K562 (cell line): ENCODE measurements at regions not wholly inside any gene's neighbourhood (a gene's known extent, or its start where the extent isn't known, plus 50 kb on each side); places are given as distances from the start of the nearest gene placed in this dataset.

ENCODE experiments used
- ATAC-seq: fragments of 200-7000 bp; cut with Tn5 transposase; 3 replicates; pipeline ENCODE4 v1.9.1; 2020; ENCODE audit warnings: moderate library complexity
- BruUV-seq: library from RNA; stranded (reverse); fragments of 400-500 nt; replicated peaks from 2 replicates; lab custom pipeline; 2021; lab: Mats Ljungman, UMichigan
- CTCF ChIA-PET: fragments of 300-600 bp; formaldehyde crosslinking; extraction: SDS; loops from one replicate; lab custom pipeline; 2021; ENCODE audit warnings: low intra/inter-chr PET ratio; lab: Yijun Ruan, JAX
- POLR2A ChIA-PET: fragments of 300-600, 350-650 bp; sonication (Branson Sonifier 250); formaldehyde crosslinking; extraction: SDS; loops from one replicate; lab custom pipeline; 2021; ENCODE audit warnings: antibody characterized with exemption, inconsistent platforms; lab: Yijun Ruan, JAX
- DNase-seq, 4 experiments: peaks; one replicate each; pipeline versions ENCODE4 v3.0.0 to v3.0.0-alpha.2; 2011 to 2018; ENCODE audit warnings: low spot score in 3 of 4, mixed read lengths in 3 of 4; ENCODE audit errors: extremely low read depth in 1 of 4
- FAIRE-seq: peaks from 2 replicates; lab custom pipeline; 2011; peaks lifted over from hg19 to GRCh38; lab: Jason Lieb, UNC
- H2AFZ ChIP-seq: 2 replicates; pipeline ENCODE4 v1.6.0; 2011; ENCODE audit warnings: low read depth, low read length, control low read depth, inconsistent platforms
- H3K27ac ChIP-seq: fragments of 200-600 bp; 3 replicates; pipeline ENCODE4 v1.8.0; 2011; ENCODE audit warnings: low read depth, mild to moderate bottlenecking, control low read depth, inconsistent platforms, low read length, moderate library complexity, mixed read lengths; ENCODE audit errors: extremely low read depth
- H3K27me3 ChIP-seq, 2 experiments: fragments of 300-600 bp in 1 of 2; 2 replicates in 1 of 2; 3 replicates in 1 of 2; pipeline versions ENCODE4 v1.6.0 to v1.8.0; 2011; ENCODE audit warnings: inconsistent platforms in 2 of 2, low read length in 2 of 2, mild to moderate bottlenecking in 1 of 2, mixed read lengths in 1 of 2, moderate library complexity in 1 of 2; ENCODE audit not compliant: control insufficient read depth in 2 of 2, insufficient read depth in 2 of 2
- H3K36me3 ChIP-seq: fragments of 300-600 bp; 3 replicates; pipeline ENCODE4 v1.8.0; 2011; ENCODE audit warnings: mild to moderate bottlenecking, low read length, inconsistent platforms; ENCODE audit not compliant: control insufficient read depth, insufficient read depth
- H3K4me1 ChIP-seq, 2 experiments: fragments of 200-600 bp in 1 of 2; replicated peaks in 1 of 2; 2 replicates in 1 of 2; 3 replicates in 1 of 2; pipeline versions ENCODE4 v1.5.1 to v1.8.0; 2011; ENCODE audit warnings: inconsistent platforms in 2 of 2, low read length in 2 of 2, mild to moderate bottlenecking in 1 of 2, mixed read lengths in 1 of 2, moderate library complexity in 1 of 2; ENCODE audit not compliant: control insufficient read depth in 2 of 2, insufficient read depth in 2 of 2
- H3K4me2 ChIP-seq: 2 replicates; pipeline ENCODE4 v1.6.1; 2011; ENCODE audit warnings: low read length, control low read depth, inconsistent platforms, mixed read lengths; ENCODE audit not compliant: insufficient read depth
- H3K4me3 ChIP-seq: fragments of 200-600 bp; sonication (generic), shearing (Covaris generic); 2 replicates; pipeline ENCODE4 v1.5.1; 2016; ENCODE audit warnings: control low read depth, inconsistent platforms
- H3K79me2 ChIP-seq: fragments of 200-600 bp; 3 replicates; pipeline ENCODE4 v1.8.0; 2011; ENCODE audit warnings: low read length, inconsistent platforms; ENCODE audit not compliant: control insufficient read depth, insufficient read depth
- H3K9ac ChIP-seq, 2 experiments: 2 replicates each; pipeline versions ENCODE4 v1.6.0 to v1.6.1; 2011; ENCODE audit warnings: low read depth in 2 of 2, low read length in 2 of 2, control low read depth in 1 of 2, inconsistent platforms in 1 of 2, mild to moderate bottlenecking in 1 of 2, mixed read lengths in 1 of 2; ENCODE audit not compliant: insufficient read depth in 1 of 2
- H3K9me1 ChIP-seq: one replicate; pipeline ENCODE4 v1.6.0; 2011; ENCODE audit warnings: inconsistent platforms, mild to moderate bottlenecking, low read length, moderate library complexity; ENCODE audit not compliant: control insufficient read depth, insufficient read depth
- H3K9me3 ChIP-seq: replicated peaks from 2 replicates; pipeline ENCODE4 v1.5.1; 2011; ENCODE audit warnings: low read depth, low read length, inconsistent platforms; ENCODE audit not compliant: control insufficient read depth, insufficient read depth
- H4K20me1 ChIP-seq: replicated peaks from 2 replicates; pipeline ENCODE4 v1.6.1; 2011; ENCODE audit warnings: low read length, inconsistent platforms, mixed read lengths; ENCODE audit not compliant: control insufficient read depth, insufficient read depth
- BACH1 ChIP-seq: fragments of 200-800 bp; sonication (Bioruptor generic); IDR thresholded peaks from 2 replicates; pipeline ENCODE4 v1.6.1; 2016; ENCODE audit warnings: missing genetic modification characterization, missing compliant biosample characterization
- CBFA2T2 ChIP-seq: fragments of 450-650 bp; conservative IDR thresholded peaks from 2 replicates; pipeline ENCODE4 v1.6.1; 2017; ENCODE audit warnings: mild to moderate bottlenecking
- DMBX1 ChIP-seq: fragments of 250-450 bp; sonication (Bioruptor Pico); IDR thresholded peaks from 2 replicates; pipeline ENCODE4 v1.8.0; 2022; ENCODE audit warnings: inconsistent platforms, mild to moderate bottlenecking, moderate library complexity, borderline replicate concordance
- EHMT2 ChIP-seq: fragments of 450-650 bp; IDR thresholded peaks from 2 replicates; pipeline ENCODE4 v1.6.1; 2018; ENCODE audit warnings: antibody characterized with exemption
- EZH2 ChIP-seq: IDR thresholded peaks from 2 replicates; pipeline ENCODE4 v1.6.1; 2012; ENCODE audit warnings: low read depth, mild to moderate bottlenecking, inconsistent platforms, low read length, borderline replicate concordance
- HNRNPK ChIP-seq: fragments of 200-400 bp; formaldehyde crosslinking; IDR thresholded peaks from one replicate; pipeline ENCODE4 v1.6.1; 2018; ENCODE audit warnings: mild to moderate bottlenecking, low read depth, low read length; ENCODE audit not compliant: poor library complexity, severe bottlenecking
- KAT8 ChIP-seq: fragments of 450-650 bp; IDR thresholded peaks from 2 replicates; pipeline ENCODE4 v1.6.1; 2016; ENCODE audit warnings: low read depth, mild to moderate bottlenecking
- MED1 ChIP-seq: sonication (generic); formaldehyde crosslinking; IDR thresholded peaks from 2 replicates; pipeline ENCODE4 v1.8.1; 2023; ENCODE audit warnings: missing genetic modification reagents, borderline replicate concordance
- NFXL1 ChIP-seq: fragments of 450-650 bp; formaldehyde crosslinking; IDR thresholded peaks from 2 replicates; pipeline ENCODE4 v1.4.0; 2021; ENCODE audit warnings: mild to moderate bottlenecking
- PHTF2 ChIP-seq: fragments of 250-450 bp; sonication (Bioruptor Pico); IDR thresholded peaks from 2 replicates; pipeline ENCODE4 v1.5.0; 2021; ENCODE audit warnings: mild to moderate bottlenecking
- THRAP3 ChIP-seq: fragments of 450-650 bp; IDR thresholded peaks from 2 replicates; pipeline ENCODE4 v1.6.1; 2016; ENCODE audit warnings: mild to moderate bottlenecking, inconsistent platforms, borderline replicate concordance
- ZNF57 ChIP-seq: fragments of 450-650 bp; formaldehyde crosslinking; IDR thresholded peaks from 2 replicates; pipeline ENCODE4 v1.4.0; 2020; ENCODE audit warnings: mild to moderate bottlenecking, moderate library complexity
- ZNF766 ChIP-seq: fragments of 200-800 bp; sonication (Bioruptor generic); conservative IDR thresholded peaks from 2 replicates; pipeline ENCODE4 v1.6.1; 2016; ENCODE audit warnings: missing genetic modification characterization, missing compliant biosample characterization
- WGBS: fragments of 100-300 bp; shearing (Covaris generic); methylation state at CpG from one replicate; pipeline ENCODE4 v1.1.6; 2016; ENCODE audit warnings: low coverage, mixed read lengths; ENCODE audit not compliant: insufficient coverage; ENCODE audit errors: missing lambda C conversion rate; 5-methylcytosine and 5-hydroxymethylcytosine counted together
- in situ Hi-C: fragments of 300-500 bp; cut with MboI; formaldehyde crosslinking; loops from 4 replicates; pipeline ENCODE4 v1.15.0; 2018; ENCODE audit warnings: inconsistent platforms, mixed read lengths
- intact Hi-C: fragments of 100-400 bp; cut with micrococcal nuclease; formaldehyde crosslinking; loops from 2 replicates; pipeline ENCODE4 v1.14.2; 2022
- TF ChIP-seq, protein P1 (sequence below): sonication (generic); formaldehyde crosslinking; IDR thresholded peaks from 2 replicates; pipeline ENCODE4 v1.8.1; 2023; ENCODE audit warnings: missing genetic modification reagents, mild to moderate bottlenecking, borderline replicate concordance
- TF ChIP-seq, protein P2 (sequence below): sonication (generic); formaldehyde crosslinking; IDR thresholded peaks from 2 replicates; pipeline ENCODE4 v1.8.0; 2023; ENCODE audit warnings: mild to moderate bottlenecking, missing genetic modification reagents

DNA sequence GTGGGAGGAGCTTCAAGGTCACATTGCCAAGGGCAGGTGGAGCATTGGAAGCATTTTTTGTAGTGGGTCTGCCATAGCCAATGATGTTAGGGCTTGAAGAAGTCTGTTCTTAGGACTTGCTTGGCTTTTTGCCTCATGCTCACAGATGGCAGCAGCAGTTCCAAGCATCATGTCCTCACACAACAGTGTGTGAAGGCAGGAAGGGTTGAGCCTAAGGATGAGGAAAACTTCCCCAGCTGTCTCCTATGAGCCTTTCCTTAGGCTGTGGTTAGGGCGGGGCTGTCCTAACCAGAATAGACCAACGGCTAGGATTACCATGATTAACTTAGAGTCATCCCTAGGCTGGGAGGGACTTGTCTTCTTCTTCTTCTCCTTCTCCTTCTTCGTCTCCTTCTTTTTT is 76.2 kb upstream of the KCNA1 start:
- Histone ChIP-seq H3K79me2 (no peaks in the 10 kb centered on the region), H3K27ac (no peak overlapping the region), H2AFZ (no peak overlapping the region), H3K4me3 (no peak overlapping the region), H4K20me1 (no peaks in the 10 kb centered on the region; the same call in 1 of the 2 replicates), H3K9me3 (no peaks in the 10 kb centered on the region), H3K36me3 (no peaks in the 10 kb centered on the region), H3K9ac (no peak overlapping the region), H3K9me1 (no peaks in the 10 kb centered on the region), H3K4me1 (no peaks in the 10 kb centered on the region; a peak in 1 of 5 replicates), H3K27me3 (peaks cover 0 to 15% of the 10 kb centered on the region in 2 experiments; a peak in 2 of 5 replicates), H3K4me2 (no peak overlapping the region)
- WGBS = 0% methylated on average over 2 of the region's 3 CpGs
- ChIA-PET POLR2A (no interaction called here), CTCF (no interaction called here)
- ATAC-seq (no peak), DNase-seq (no peak), FAIRE-seq (no peak)
- no TSS peak for BruUV-seq
- in situ Hi-C loops = no loop called here
- intact Hi-C loops = no loop called here
- no peak for TF ChIP-seq ZNF766 (CRISPR knock-in tag)
- TF ChIP-seq BACH1 (tag) = no peak
- no peak for TF ChIP-seq ZNF57 (CRISPR knock-in tag)
- no peak for TF ChIP-seq MED1 (CRISPR knock-in tag)
- TF ChIP-seq KAT8 = no peak
- TF ChIP-seq DMBX1 (CRISPR knock-in tag) = no peak
- TF ChIP-seq EHMT2 = no peak
- TF ChIP-seq NFXL1 (CRISPR knock-in tag) = no peak
- TF ChIP-seq HNRNPK = no peak
- TF ChIP-seq THRAP3 = no peak
- no peak for TF ChIP-seq PHTF2 (CRISPR knock-in tag)
- TF ChIP-seq EZH2 = no peak
- TF ChIP-seq, protein P1, sequence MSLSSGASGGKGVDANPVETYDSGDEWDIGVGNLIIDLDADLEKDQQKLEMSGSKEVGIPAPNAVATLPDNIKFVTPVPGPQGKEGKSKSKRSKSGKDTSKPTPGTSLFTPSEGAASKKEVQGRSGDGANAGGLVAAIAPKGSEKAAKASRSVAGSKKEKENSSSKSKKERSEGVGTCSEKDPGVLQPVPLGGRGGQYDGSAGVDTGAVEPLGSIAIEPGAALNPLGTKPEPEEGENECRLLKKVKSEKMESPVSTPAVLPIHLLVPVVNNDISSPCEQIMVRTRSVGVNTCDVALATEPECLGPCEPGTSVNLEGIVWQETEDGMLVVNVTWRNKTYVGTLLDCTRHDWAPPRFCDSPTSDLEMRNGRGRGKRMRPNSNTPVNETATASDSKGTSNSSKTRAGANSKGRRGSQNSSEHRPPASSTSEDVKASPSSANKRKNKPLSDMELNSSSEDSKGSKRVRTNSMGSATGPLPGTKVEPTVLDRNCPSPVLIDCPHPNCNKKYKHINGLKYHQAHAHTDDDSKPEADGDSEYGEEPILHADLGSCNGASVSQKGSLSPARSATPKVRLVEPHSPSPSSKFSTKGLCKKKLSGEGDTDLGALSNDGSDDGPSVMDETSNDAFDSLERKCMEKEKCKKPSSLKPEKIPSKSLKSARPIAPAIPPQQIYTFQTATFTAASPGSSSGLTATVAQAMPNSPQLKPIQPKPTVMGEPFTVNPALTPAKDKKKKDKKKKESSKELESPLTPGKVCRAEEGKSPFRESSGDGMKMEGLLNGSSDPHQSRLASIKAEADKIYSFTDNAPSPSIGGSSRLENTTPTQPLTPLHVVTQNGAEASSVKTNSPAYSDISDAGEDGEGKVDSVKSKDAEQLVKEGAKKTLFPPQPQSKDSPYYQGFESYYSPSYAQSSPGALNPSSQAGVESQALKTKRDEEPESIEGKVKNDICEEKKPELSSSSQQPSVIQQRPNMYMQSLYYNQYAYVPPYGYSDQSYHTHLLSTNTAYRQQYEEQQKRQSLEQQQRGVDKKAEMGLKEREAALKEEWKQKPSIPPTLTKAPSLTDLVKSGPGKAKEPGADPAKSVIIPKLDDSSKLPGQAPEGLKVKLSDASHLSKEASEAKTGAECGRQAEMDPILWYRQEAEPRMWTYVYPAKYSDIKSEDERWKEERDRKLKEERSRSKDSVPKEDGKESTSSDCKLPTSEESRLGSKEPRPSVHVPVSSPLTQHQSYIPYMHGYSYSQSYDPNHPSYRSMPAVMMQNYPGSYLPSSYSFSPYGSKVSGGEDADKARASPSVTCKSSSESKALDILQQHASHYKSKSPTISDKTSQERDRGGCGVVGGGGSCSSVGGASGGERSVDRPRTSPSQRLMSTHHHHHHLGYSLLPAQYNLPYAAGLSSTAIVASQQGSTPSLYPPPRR (CRISPR knock-in tag) = no peak
- TF ChIP-seq CBFA2T2 = no peak
- TF ChIP-seq, protein P2, sequence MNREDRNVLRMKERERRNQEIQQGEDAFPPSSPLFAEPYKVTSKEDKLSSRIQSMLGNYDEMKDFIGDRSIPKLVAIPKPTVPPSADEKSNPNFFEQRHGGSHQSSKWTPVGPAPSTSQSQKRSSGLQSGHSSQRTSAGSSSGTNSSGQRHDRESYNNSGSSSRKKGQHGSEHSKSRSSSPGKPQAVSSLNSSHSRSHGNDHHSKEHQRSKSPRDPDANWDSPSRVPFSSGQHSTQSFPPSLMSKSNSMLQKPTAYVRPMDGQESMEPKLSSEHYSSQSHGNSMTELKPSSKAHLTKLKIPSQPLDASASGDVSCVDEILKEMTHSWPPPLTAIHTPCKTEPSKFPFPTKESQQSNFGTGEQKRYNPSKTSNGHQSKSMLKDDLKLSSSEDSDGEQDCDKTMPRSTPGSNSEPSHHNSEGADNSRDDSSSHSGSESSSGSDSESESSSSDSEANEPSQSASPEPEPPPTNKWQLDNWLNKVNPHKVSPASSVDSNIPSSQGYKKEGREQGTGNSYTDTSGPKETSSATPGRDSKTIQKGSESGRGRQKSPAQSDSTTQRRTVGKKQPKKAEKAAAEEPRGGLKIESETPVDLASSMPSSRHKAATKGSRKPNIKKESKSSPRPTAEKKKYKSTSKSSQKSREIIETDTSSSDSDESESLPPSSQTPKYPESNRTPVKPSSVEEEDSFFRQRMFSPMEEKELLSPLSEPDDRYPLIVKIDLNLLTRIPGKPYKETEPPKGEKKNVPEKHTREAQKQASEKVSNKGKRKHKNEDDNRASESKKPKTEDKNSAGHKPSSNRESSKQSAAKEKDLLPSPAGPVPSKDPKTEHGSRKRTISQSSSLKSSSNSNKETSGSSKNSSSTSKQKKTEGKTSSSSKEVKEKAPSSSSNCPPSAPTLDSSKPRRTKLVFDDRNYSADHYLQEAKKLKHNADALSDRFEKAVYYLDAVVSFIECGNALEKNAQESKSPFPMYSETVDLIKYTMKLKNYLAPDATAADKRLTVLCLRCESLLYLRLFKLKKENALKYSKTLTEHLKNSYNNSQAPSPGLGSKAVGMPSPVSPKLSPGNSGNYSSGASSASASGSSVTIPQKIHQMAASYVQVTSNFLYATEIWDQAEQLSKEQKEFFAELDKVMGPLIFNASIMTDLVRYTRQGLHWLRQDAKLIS (CRISPR knock-in tag) = no peak
